GM12892 (cell line): ENCODE measurements at regions not wholly inside any gene's neighbourhood (a gene's known extent, or its start where the extent isn't known, plus 50 kb on each side); places are given as distances from the start of the nearest gene placed in this dataset.

ENCODE experiments used
- POLR2A ChIP-seq: IDR thresholded peaks from 2 replicates; pipeline ENCODE4 v1.6.1; 2011; ENCODE audit warnings: low read depth, low read length, control low read depth
- TAF1 ChIP-seq: IDR thresholded peaks from 2 replicates; pipeline ENCODE4 v1.6.1; 2011; ENCODE audit warnings: low read depth, mild to moderate bottlenecking, control low read depth, low read length, borderline replicate concordance

- TF ChIP-seq TAF1 (no peak), POLR2A (no peak)
Observed at GRCh38 chr18:68354176-68354575, 360.7 kb downstream of the TMX3 start.
